ENCODE measurements at regions not wholly inside any gene's neighbourhood (a gene's known extent, or its start where the extent isn't known, plus 50 kb on each side); places are given as distances from the start of the nearest gene placed in this dataset.

DNA sequence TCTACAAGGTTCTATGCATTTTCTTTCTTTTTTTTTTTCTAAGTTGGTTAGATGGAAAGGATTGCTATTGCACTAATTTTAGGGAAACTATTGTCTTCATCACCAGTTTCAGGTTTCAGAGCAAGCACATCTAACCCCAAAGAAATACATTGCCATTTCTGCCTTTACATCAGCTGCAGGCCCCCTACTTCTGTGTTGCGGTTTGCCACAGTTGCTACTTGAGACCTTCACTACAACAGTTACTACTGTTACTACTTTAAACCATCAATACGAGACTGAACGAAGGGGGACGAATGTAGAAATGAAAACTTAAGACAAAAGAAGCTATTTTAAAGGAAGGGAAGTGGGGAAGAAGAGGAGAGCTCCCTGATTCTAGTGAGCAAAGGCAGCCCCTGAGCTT lies 256.7 kb upstream of the LCORL start:
- Histone ChIP-seq H3K4me3 (ENCODE audit: extremely low read depth, insufficient read depth, low read length, poor library complexity, severe bottlenecking) (no peak overlapping the region), H3K4me1 (ENCODE audit: control insufficient read depth, insufficient read depth, low read length, poor library complexity, severe bottlenecking) (no peaks in the 10 kb centered on the region), H3K36me3 (ENCODE audit: control insufficient read depth, insufficient read depth, low read length) (no peaks in the 10 kb centered on the region), H3K27ac (ENCODE audit: low read depth, low read length, severe bottlenecking) (no peak overlapping the region), H3K9me3 (ENCODE audit: control insufficient read depth, low read length) (no peaks in the 10 kb centered on the region)
- WGBS, 2 experiments (ENCODE audit: insufficient coverage in 2 of 2), result 60% methylated on average over 2 of the region's 4 CpGs; no CpG with 5 or more reads in 1 of the 2 experiments

- no peak overlapping the region for H3K27ac ChIP-seq (ENCODE audit: low read depth, low read length, severe bottlenecking)
These were observed 241.3 kb upstream of the LCORL start for GRCh38 chr4:18262832-18263231.

DNA sequence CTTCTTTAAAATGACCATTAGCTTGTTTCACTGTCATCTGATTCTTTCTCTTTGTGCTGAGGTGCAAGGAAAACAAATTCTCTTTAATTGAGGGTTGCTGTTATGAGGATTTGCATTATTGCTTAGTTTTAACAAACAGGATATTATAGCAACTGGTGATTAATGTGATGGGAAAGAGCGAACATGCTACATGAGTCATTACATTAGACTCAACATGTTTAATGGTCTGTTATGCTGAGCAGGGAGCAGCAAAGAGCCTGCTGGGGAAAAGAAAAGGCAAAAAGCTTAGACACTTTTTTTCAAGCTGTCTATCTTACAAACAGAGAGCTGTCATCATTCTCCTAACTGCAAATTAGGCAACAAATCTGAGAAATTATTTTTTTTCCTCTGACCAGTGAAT lies 230.5 kb upstream of the LCORL start:
- Histone ChIP-seq H3K36me3 (ENCODE audit: control insufficient read depth, insufficient read depth, low read length) (no peaks in the 10 kb centered on the region), H3K4me3 (ENCODE audit: extremely low read depth, insufficient read depth, low read length, poor library complexity, severe bottlenecking) (no peak overlapping the region), H3K4me1 (ENCODE audit: control insufficient read depth, insufficient read depth, low read length, poor library complexity, severe bottlenecking) (no peaks in the 10 kb centered on the region), H3K9me3 (ENCODE audit: control insufficient read depth, low read length) (no peaks in the 10 kb centered on the region), H3K27ac (ENCODE audit: low read depth, low read length, severe bottlenecking) (no peak overlapping the region)
- WGBS, 2 experiments (ENCODE audit: insufficient coverage in 2 of 2), result no CpG with 5 or more reads among the region's 1 CpG

More at GRCh38 chr4:18262832-18263231, 241.3 kb upstream of the LCORL start:
- no peak overlapping the region for H3K4me3 ChIP-seq (ENCODE audit: extremely low read depth, insufficient read depth, low read length, poor library complexity, severe bottlenecking)
- H3K36me3 ChIP-seq (ENCODE audit: control insufficient read depth, insufficient read depth, low read length), result no peaks in the 10 kb centered on the region
- WGBS, 2 experiments (ENCODE audit: insufficient coverage in 2 of 2), result no CpG with 5 or more reads among the region's 3 CpGs
- H3K4me1 ChIP-seq (ENCODE audit: control insufficient read depth, insufficient read depth, low read length, poor library complexity, severe bottlenecking), result no peaks in the 10 kb centered on the region
- peaks cover 3% of the 10 kb centered on the region for H3K9me3 ChIP-seq (ENCODE audit: control insufficient read depth, low read length)

- Histone ChIP-seq H3K27ac (ENCODE audit: low read depth, low read length, severe bottlenecking) (no peak overlapping the region), H3K4me3 (ENCODE audit: extremely low read depth, insufficient read depth, low read length, poor library complexity, severe bottlenecking) (no peak overlapping the region), H3K4me1 (ENCODE audit: control insufficient read depth, insufficient read depth, low read length, poor library complexity, severe bottlenecking) (no peaks in the 10 kb centered on the region), H3K9me3 (ENCODE audit: control insufficient read depth, low read length) (no peaks in the 10 kb centered on the region), H3K36me3 (ENCODE audit: control insufficient read depth, insufficient read depth, low read length) (no peaks in the 10 kb centered on the region)
These were observed 229.0 kb upstream of the LCORL start for GRCh38 chr4:18250564-18250963.

GRCh38 chr4:18248611-18249010 lies 227.1 kb upstream of the LCORL start:
- Histone ChIP-seq H3K4me3 (ENCODE audit: extremely low read depth, insufficient read depth, low read length, poor library complexity, severe bottlenecking) (no peak overlapping the region), H3K36me3 (ENCODE audit: control insufficient read depth, insufficient read depth, low read length) (no peaks in the 10 kb centered on the region), H3K4me1 (ENCODE audit: control insufficient read depth, insufficient read depth, low read length, poor library complexity, severe bottlenecking) (no peaks in the 10 kb centered on the region), H3K9me3 (ENCODE audit: control insufficient read depth, low read length) (no peaks in the 10 kb centered on the region), H3K27ac (ENCODE audit: low read depth, low read length, severe bottlenecking) (no peak overlapping the region)
- 89 to 100% methylated on average over 1 of the region's 2 CpGs for WGBS, 2 experiments (ENCODE audit: insufficient coverage in 2 of 2)

- Histone ChIP-seq H3K9me3 (ENCODE audit: control insufficient read depth, low read length) (no peaks in the 10 kb centered on the region), H3K36me3 (ENCODE audit: control insufficient read depth, insufficient read depth, low read length) (no peaks in the 10 kb centered on the region), H3K27ac (ENCODE audit: low read depth, low read length, severe bottlenecking) (no peak overlapping the region), H3K4me3 (ENCODE audit: extremely low read depth, insufficient read depth, low read length, poor library complexity, severe bottlenecking) (no peak overlapping the region), H3K4me1 (ENCODE audit: control insufficient read depth, insufficient read depth, low read length, poor library complexity, severe bottlenecking) (no peaks in the 10 kb centered on the region)
- no CpG with 5 or more reads among the region's 4 CpGs for WGBS, 2 experiments (ENCODE audit: insufficient coverage in 2 of 2)
These were observed 225.6 kb upstream of the LCORL start for GRCh38 chr4:18247189-18247588.

DNA sequence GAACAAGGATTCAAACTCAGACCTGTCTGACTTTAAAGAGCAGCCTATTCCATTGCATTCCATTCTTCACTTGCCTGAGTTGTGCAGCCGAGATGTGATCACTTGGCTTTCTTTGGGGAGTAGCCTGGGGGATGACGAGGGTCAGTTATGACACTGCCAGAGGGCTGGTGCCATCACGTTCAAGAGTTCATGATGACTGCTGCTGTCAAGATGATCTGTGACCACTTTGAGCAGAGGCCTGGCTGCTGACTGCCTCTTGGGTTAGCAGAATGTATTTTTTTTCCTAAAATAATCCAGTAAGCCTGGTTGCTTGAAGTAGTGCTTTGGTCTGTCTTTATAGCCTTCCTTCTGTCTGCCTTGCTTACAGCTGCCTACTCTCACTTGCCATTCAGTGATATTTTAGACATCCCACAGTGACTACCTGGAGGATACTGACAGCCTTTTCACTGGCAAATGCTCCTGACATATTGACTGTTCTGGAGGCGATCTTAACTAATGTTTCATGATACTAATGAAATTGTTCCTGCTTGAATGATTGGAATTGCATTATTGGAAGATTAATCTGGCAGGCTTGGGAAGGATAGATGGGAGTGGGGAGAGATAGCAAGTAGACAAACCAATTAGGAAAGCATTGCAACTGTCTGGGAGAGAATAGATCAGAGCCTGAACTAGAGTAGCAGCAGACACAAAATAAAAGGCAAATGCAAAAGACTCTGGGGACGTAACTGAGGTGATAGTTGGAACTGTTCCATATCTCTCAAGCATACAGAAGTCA lies 221.6 kb upstream of the LCORL start:
- Histone ChIP-seq H3K4me3 (ENCODE audit: extremely low read depth, insufficient read depth, low read length, poor library complexity, severe bottlenecking) (no peak overlapping the region), H3K4me1 (ENCODE audit: control insufficient read depth, insufficient read depth, low read length, poor library complexity, severe bottlenecking) (no peaks in the 10 kb centered on the region), H3K9me3 (ENCODE audit: control insufficient read depth, low read length) (no peaks in the 10 kb centered on the region), H3K36me3 (ENCODE audit: control insufficient read depth, insufficient read depth, low read length) (no peaks in the 10 kb centered on the region), H3K27ac (ENCODE audit: low read depth, low read length, severe bottlenecking) (no peak overlapping the region)
- 87 to 89% methylated on average over 4 to 5 of the region's 5 CpGs for WGBS, 2 experiments (ENCODE audit: insufficient coverage in 2 of 2)

- H3K4me1 ChIP-seq (ENCODE audit: control insufficient read depth, insufficient read depth, low read length, poor library complexity, severe bottlenecking), result no peaks in the 10 kb centered on the region
These were observed 220.2 kb upstream of the LCORL start for GRCh38 chr4:18241727-18242126.

DNA sequence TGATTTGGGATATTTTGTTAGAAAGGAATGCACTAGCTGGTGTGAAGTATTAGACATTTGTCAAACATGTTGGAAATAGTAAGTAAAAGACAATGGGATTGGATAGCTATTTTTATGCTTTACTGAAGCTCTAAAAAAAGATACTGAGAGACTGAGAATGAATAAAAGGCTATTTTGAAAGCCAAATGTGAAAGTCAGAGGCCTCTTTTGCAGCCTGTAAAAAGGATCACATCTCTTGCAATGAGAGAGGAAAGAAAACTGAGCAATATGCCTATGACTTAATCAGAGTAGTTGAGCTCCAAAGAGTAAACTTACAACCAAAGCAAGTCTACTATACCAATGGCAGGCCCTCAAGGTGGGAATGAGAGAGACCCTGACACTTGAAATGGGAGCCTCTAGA lies 212.6 kb upstream of the LCORL start:
- no peaks in the 10 kb centered on the region for H3K36me3 ChIP-seq (ENCODE audit: control insufficient read depth, insufficient read depth, low read length)
- H3K9me3 ChIP-seq (ENCODE audit: control insufficient read depth, low read length), result peaks cover 4% of the 10 kb centered on the region
- no peak overlapping the region for H3K4me3 ChIP-seq (ENCODE audit: extremely low read depth, insufficient read depth, low read length, poor library complexity, severe bottlenecking)
- no peaks in the 10 kb centered on the region for H3K4me1 ChIP-seq (ENCODE audit: control insufficient read depth, insufficient read depth, low read length, poor library complexity, severe bottlenecking)
- H3K27ac ChIP-seq (ENCODE audit: low read depth, low read length, severe bottlenecking), result no peak overlapping the region

More at GRCh38 chr4:18241727-18242126, 220.2 kb upstream of the LCORL start:
- no peaks in the 10 kb centered on the region for H3K9me3 ChIP-seq (ENCODE audit: control insufficient read depth, low read length)
- no peaks in the 10 kb centered on the region for H3K36me3 ChIP-seq (ENCODE audit: control insufficient read depth, insufficient read depth, low read length)
- no peak overlapping the region for H3K4me3 ChIP-seq (ENCODE audit: extremely low read depth, insufficient read depth, low read length, poor library complexity, severe bottlenecking)
- H3K27ac ChIP-seq (ENCODE audit: low read depth, low read length, severe bottlenecking), result no peak overlapping the region
- 60% methylated on average over 1 of the region's 1 CpG; no CpG with 5 or more reads in 1 of the 2 experiments for WGBS, 2 experiments (ENCODE audit: insufficient coverage in 2 of 2)

GRCh38 chr4:18231726-18232125 lies 210.2 kb upstream of the LCORL start:
- H3K4me3 ChIP-seq (ENCODE audit: extremely low read depth, insufficient read depth, low read length, poor library complexity, severe bottlenecking), result no peak overlapping the region
- no CpG with 5 or more reads among the region's 1 CpG for WGBS, 2 experiments (ENCODE audit: insufficient coverage in 2 of 2)
- H3K9me3 ChIP-seq (ENCODE audit: control insufficient read depth, low read length), result peaks cover 4% of the 10 kb centered on the region
- no peak overlapping the region for H3K27ac ChIP-seq (ENCODE audit: low read depth, low read length, severe bottlenecking)
- no peaks in the 10 kb centered on the region for H3K36me3 ChIP-seq (ENCODE audit: control insufficient read depth, insufficient read depth, low read length)
- H3K4me1 ChIP-seq (ENCODE audit: control insufficient read depth, insufficient read depth, low read length, poor library complexity, severe bottlenecking), result no peaks in the 10 kb centered on the region

DNA sequence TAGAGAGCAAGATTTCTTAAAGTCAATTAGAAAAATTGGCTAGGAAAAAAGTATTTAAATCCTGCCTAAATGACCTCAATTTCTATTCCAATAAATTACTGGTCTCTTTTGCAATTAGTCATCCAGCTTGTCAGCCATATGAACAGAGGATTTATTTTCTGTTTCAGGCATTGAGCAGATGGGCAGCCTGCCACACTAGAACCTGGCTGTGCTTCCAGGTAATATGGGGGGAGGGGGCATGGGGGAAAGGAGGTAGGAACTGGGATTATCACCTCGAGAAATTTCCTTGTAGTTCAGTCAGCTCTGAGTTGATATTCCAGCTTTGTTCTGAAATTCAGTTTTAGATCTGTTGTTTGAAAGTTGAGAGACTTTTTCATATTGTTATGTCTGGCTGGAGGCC lies 206.3 kb upstream of the LCORL start:
- H3K27ac ChIP-seq (ENCODE audit: low read depth, low read length, severe bottlenecking), result no peak overlapping the region
- no peaks in the 10 kb centered on the region for H3K36me3 ChIP-seq (ENCODE audit: control insufficient read depth, insufficient read depth, low read length)
- H3K9me3 ChIP-seq (ENCODE audit: control insufficient read depth, low read length), result peaks cover 4% of the 10 kb centered on the region
- H3K4me3 ChIP-seq (ENCODE audit: extremely low read depth, insufficient read depth, low read length, poor library complexity, severe bottlenecking), result no peak overlapping the region
- no peaks in the 10 kb centered on the region for H3K4me1 ChIP-seq (ENCODE audit: control insufficient read depth, insufficient read depth, low read length, poor library complexity, severe bottlenecking)
- WGBS, 2 experiments (ENCODE audit: insufficient coverage in 2 of 2), result 38 to 63% methylated on average over 1 of the region's 1 CpG
